Large intestine (tissue), 3 donors: ENCODE measurements at regions not wholly inside any gene's neighbourhood (a gene's known extent, or its start where the extent isn't known, plus 50 kb on each side); places are given as distances from the start of the nearest gene placed in this dataset.
A peak's percentile ranks its signal among the peaks of the same experiment; 100 is the strongest.
"Not testable (repeated sequence)": the region's sequence is repeated elsewhere in the genome, so short reads cannot be mapped to it uniquely, and the experiment has no call there.

Experiments
- DNase-seq, 2 donors: peaks; one replicate each; pipeline versions ENCODE4 v3.0.0 to v3.0.0-alpha.2; 2013
- H3K27ac ChIP-seq: one replicate; pipeline ENCODE4 v1.5.1; 2013; ENCODE audit warnings: low read length
- H3K27me3 ChIP-seq: 2 replicates; pipeline ENCODE4 v1.6.1; 2013; ENCODE audit warnings: low read length; ENCODE audit not compliant: control insufficient read depth, insufficient read depth
- H3K36me3 ChIP-seq: 2 replicates; pipeline ENCODE4 v1.6.1; 2013; ENCODE audit warnings: low read length; ENCODE audit not compliant: control insufficient read depth, insufficient read depth
- H3K4me1 ChIP-seq: one replicate; pipeline ENCODE4 v1.6.1; 2013; ENCODE audit warnings: low read length; ENCODE audit not compliant: control insufficient read depth, insufficient read depth
- H3K4me3 ChIP-seq: one replicate; pipeline ENCODE4 v1.5.1; 2013; ENCODE audit warnings: low read length
- H3K9me3 ChIP-seq: one replicate; pipeline ENCODE4 v1.6.1; 2013; ENCODE audit warnings: mild to moderate bottlenecking, low read depth, low read length, moderate library complexity; ENCODE audit not compliant: control insufficient read depth
- WGBS: methylation state at CpG from one replicate; pipeline ENCODE4 v1.1.5; 2013; ENCODE audit warnings: low lambda C conversion rate; ENCODE audit not compliant: insufficient coverage; 5-methylcytosine and 5-hydroxymethylcytosine counted together

DNA sequence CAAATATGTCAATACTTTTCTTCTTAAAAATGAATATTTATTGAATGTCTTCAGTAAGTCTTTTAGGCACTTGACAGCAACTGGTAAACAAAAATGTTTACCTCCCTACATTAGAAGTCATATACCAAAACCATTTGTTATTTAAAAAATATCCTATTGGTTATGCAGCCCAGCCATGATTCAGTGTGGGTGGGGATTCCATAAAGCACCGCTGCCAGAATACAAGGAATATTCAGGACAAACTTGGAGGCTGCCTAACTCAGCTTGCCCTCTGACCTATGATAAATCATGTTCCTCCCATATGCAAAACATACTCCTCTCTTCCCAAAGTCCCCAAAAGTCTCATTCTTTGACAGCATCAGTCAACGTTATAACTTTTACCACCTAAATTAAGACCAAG lies 486.8 kb upstream of the IRAK1BP1 start:
- DNase-seq: no peak
- no peak overlapping the region for H3K4me3 ChIP-seq
- H3K4me1 ChIP-seq: no peaks in the 10 kb centered on the region
- H3K9me3 ChIP-seq: no peaks in the 10 kb centered on the region
- H3K36me3 ChIP-seq: no peaks in the 10 kb centered on the region
- no peak overlapping the region for H3K27ac ChIP-seq
- no CpG with 5 or more reads among the region's 2 CpGs for WGBS
- no peaks in the 10 kb centered on the region for H3K27me3 ChIP-seq

DNA sequence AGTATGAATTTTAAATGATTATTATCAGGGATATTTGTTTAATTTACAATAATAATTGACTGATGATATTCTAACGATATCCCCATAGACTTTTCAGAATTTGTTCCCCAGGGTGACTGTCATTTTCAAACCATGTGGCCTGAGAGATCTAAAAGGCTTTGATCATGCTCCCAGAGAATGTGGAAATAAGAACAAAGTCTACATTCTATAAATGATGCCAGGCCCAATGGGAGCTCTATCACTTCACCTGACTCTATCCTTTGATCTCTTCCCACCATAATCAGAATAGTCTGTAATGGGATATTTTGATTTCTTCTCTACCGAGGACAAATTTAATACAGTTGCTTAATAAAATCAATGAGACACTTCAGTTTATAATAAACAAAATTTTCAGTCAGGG lies 483.4 kb upstream of the IRAK1BP1 start:
- Histone ChIP-seq H3K27ac (no peak overlapping the region), H3K4me3 (no peak overlapping the region), H3K9me3 (peaks cover 3% of the 10 kb centered on the region), H3K27me3 (no peaks in the 10 kb centered on the region), H3K4me1 (no peaks in the 10 kb centered on the region), H3K36me3 (no peaks in the 10 kb centered on the region)
- no peak for DNase-seq
- WGBS: no CpG with 5 or more reads among the region's 2 CpGs

DNA sequence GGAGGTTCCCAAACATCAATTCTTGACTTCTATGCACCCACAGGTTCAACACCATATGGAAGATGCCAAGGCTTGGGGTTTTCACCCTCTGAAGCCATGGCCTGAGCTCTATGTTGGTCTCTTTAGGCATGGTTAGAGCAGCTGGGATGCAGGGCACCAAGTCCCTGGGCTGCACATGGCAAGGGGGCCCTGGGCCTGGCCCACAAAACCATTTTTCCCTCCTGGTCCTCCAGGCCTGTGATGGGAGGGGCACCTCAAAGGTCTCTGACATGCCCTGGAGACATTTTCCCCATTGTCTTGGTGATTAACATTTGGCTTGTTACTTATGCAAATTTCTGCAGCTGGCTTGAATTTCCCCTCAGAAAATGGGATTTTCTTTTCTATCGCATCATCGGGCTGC lies 480.5 kb upstream of the IRAK1BP1 start:
- not testable (repeated sequence) for H3K9me3 ChIP-seq, H3K36me3 ChIP-seq, H3K27me3 ChIP-seq, H3K4me3 ChIP-seq, DNase-seq, H3K4me1 ChIP-seq, H3K27ac ChIP-seq
- 100% methylated on average over 2 of the region's 2 CpGs for WGBS

GRCh38 chr6:78390066-78390465 lies 477.3 kb upstream of the IRAK1BP1 start:
- Histone ChIP-seq H3K27me3 (no peaks in the 10 kb centered on the region), H3K4me3 (no peak overlapping the region), H3K4me1 (no peaks in the 10 kb centered on the region), H3K9me3 (peaks cover 8% of the 10 kb centered on the region), H3K27ac (no peak overlapping the region), H3K36me3 (no peaks in the 10 kb centered on the region)
- peak; percentile 5 to 60 for DNase-seq
- 86% methylated on average over 1 of the region's 1 CpG for WGBS

DNA sequence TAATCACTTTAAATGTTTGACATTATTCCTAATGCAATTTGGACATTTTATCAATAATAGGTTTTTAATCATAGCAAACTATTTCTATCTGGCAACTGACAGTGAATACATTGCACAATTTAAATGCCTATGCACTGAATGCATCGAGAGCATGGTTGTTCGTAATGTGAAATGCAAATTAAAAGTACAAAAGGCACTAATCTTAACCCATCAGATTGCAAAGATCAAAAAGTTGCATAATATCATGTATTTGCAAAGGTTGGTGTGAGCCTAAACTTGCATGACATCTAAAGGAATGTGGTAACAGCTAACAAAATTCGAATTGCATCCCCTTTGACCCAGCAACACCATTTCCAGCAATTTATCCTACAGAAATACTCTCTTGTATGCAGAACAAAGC lies 469.9 kb upstream of the IRAK1BP1 start:
- DNase-seq: no peak
- Histone ChIP-seq H3K9me3 (no peaks in the 10 kb centered on the region), H3K36me3 (no peaks in the 10 kb centered on the region), H3K27me3 (no peaks in the 10 kb centered on the region), H3K4me3 (no peak overlapping the region), H3K27ac (no peak overlapping the region), H3K4me1 (peaks cover 3% of the 10 kb centered on the region)
- 30% methylated on average over 2 of the region's 3 CpGs for WGBS

DNA sequence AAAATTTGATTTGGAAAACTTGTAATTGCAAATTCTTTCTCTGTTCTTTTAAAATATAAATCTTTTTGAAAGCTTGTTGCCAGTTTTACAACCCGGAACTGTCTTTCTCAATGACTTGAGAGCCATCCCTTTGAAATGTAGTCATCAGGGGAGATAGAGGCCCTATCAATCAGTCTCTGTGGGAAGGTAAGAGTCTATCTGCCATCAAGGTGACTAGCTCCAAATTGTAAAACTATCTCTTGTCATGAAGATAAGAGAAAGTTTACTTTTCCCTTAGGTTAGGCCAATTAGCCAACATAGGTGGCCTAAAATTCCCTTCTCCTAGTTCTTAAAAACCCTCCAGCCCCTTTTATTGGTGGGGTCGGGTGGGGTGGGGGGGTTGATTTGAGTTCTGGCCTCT lies 469.1 kb upstream of the IRAK1BP1 start:
- Histone ChIP-seq H3K9me3 (no peaks in the 10 kb centered on the region), H3K4me3 (no peak overlapping the region), H3K4me1 (peaks cover 3% of the 10 kb centered on the region), H3K27ac (no peak overlapping the region), H3K27me3 (no peaks in the 10 kb centered on the region), H3K36me3 (no peaks in the 10 kb centered on the region)
- DNase-seq: no peak
- no CpG with 5 or more reads among the region's 2 CpGs for WGBS

DNA sequence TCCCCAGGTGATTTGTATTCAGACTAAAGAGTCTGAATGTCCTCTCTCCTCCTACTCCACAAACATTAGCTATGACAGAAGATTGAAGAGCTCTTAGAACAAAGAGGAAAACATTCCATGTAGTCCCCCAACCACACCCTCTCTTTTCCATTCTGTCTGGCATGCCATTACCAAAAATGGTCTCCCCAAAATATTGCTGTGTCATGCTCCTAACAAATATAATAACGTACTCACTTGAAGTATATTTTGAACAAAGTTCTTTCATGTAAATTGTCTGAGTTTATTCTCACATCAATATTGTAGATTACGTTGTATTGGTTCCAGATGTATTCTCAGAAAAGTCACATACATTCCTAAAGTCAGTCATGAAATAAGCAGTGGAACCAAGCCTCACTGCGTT lies 467.3 kb upstream of the IRAK1BP1 start:
- Histone ChIP-seq H3K27me3 (no peaks in the 10 kb centered on the region), H3K4me1 (peaks cover 3% of the 10 kb centered on the region), H3K4me3 (no peak overlapping the region), H3K27ac (no peak overlapping the region), H3K9me3 (no peaks in the 10 kb centered on the region), H3K36me3 (no peaks in the 10 kb centered on the region)
- DNase-seq: no peak
- WGBS: no CpG with 5 or more reads among the region's 3 CpGs

DNA sequence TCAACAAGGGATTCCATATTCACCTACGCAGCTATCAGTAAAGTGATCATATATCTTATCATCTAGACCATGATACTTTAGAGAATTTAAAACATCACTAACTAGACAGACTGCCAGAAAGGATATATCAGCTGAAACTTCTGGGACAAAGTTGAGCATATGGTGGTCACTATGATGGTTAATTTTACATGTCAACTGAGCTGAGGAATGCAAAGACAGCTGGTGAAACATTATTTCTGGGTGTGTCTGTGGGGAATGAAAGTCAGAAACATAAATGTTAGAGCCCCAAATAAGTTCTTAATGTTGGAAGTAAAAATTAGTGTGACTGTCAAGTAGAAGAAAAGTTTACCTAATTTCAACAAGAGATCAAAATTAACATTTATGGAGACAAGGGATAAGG lies 440.0 kb upstream of the IRAK1BP1 start:
- no peaks in the 10 kb centered on the region for H3K27me3 ChIP-seq
- DNase-seq: no peak
- WGBS: 80% methylated on average over 1 of the region's 1 CpG

DNA sequence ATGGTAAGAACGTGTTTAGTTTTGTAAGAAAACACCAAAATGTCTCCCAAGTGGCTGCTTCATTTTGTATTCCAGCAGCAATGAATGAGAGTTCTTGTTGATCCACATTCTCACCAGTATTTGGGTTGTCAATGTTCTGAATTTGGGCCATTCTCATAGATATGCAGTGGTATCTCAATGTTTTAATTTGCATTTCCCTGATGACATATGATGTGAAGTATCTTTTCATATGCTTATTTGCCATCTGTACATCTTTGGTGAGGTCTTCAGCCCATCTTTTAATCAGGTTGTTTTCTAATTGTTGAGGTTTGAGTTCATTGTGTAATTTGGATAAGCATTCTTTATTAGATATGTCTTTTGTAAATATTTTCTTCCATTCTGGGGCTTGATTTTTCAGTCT lies 436.8 kb upstream of the IRAK1BP1 start:
- Histone ChIP-seq H3K4me1 (no peaks in the 10 kb centered on the region), H3K4me3 (no peak overlapping the region), H3K27me3 (no peaks in the 10 kb centered on the region), H3K27ac (no peak overlapping the region), H3K9me3 (no peaks in the 10 kb centered on the region), H3K36me3 (no peaks in the 10 kb centered on the region)
- DNase-seq: no peak
- no CpG with 5 or more reads among the region's 1 CpG for WGBS

More for the DNA sequence above, 440.0 kb upstream of the IRAK1BP1 start:
- Histone ChIP-seq H3K4me1 (no peaks in the 10 kb centered on the region), H3K36me3 (no peaks in the 10 kb centered on the region), H3K9me3 (no peaks in the 10 kb centered on the region), H3K4me3 (no peak overlapping the region), H3K27ac (no peak overlapping the region)

DNA sequence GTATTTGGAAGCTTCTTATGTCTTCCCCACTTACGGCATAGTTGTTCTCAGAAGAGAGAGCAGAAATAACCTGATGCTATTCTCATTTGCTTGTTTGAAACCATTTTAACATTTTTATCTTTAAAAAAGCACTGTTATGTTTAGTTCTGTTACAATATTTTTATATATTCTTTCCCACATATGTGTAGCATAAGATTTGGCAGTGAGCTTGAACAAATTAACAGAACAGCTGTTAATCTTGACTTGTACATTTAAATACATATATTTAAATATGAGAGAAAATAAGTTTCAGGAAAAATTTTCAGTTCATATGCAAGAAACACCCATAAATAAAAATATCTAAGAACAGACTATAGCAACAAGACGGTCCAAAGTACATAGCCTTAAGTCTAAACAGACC lies 431.7 kb upstream of the IRAK1BP1 start:
- 100% methylated on average over 1 of the region's 2 CpGs for WGBS
- H3K27me3 ChIP-seq: no peaks in the 10 kb centered on the region
- no peaks in the 10 kb centered on the region for H3K4me1 ChIP-seq
- H3K4me3 ChIP-seq: no peak overlapping the region
- no peaks in the 10 kb centered on the region for H3K36me3 ChIP-seq
- no peak overlapping the region for H3K27ac ChIP-seq
- H3K9me3 ChIP-seq: no peaks in the 10 kb centered on the region
- no peak for DNase-seq

GRCh38 chr6:78436335-78436734 lies 431.0 kb upstream of the IRAK1BP1 start:
- Histone ChIP-seq H3K27me3 (no peaks in the 10 kb centered on the region), H3K27ac (no peak overlapping the region), H3K4me3 (no peak overlapping the region), H3K36me3 (no peaks in the 10 kb centered on the region), H3K4me1 (no peaks in the 10 kb centered on the region), H3K9me3 (no peaks in the 10 kb centered on the region)
- peak in 1 of 2 donors; percentile 1 for DNase-seq
